GM19324 (cell line): ENCODE measurements at regions not wholly inside any gene's neighbourhood (a gene's known extent, or its start where the extent isn't known, plus 50 kb on each side); places are given as distances from the start of the nearest gene placed in this dataset.

Experiments used
- ATAC-seq: cut with Tn5 transposase; IDR thresholded peaks from one replicate; pipeline ENCODE4 v1.9.1; 2021; ENCODE audit warnings: mild to moderate bottlenecking, moderate library complexity; ENCODE audit not compliant: unreplicated experiment, low FRiP score

GRCh38 chr2:104774631-104775030 is 79.3 kb upstream of the POU3F3 start:
- no peak for ATAC-seq

GRCh38 chr2:104777721-104778120 is 76.2 kb upstream of the POU3F3 start:
- no peak for ATAC-seq

GRCh38 chr2:104781151-104781550 is 72.8 kb upstream of the POU3F3 start:
- no peak for ATAC-seq

GRCh38 chr2:104784264-104784663 is 69.7 kb upstream of the POU3F3 start:
- no peak for ATAC-seq

- ATAC-seq: no peak
These were observed 67.7 kb upstream of the POU3F3 start for GRCh38 chr2:104786204-104786603.

GRCh38 chr2:104786821-104787220 is 67.1 kb upstream of the POU3F3 start:
- no peak for ATAC-seq

GRCh38 chr2:104787298-104788065 is 66.4 kb upstream of the POU3F3 start:
- no peak for ATAC-seq

GRCh38 chr2:104788742-104789455 is 65.0 kb upstream of the POU3F3 start:
- no peak for ATAC-seq

GRCh38 chr2:104790100-104790811 is 63.7 kb upstream of the POU3F3 start:
- no peak for ATAC-seq

- no peak for ATAC-seq
These were observed 62.9 kb upstream of the POU3F3 start for GRCh38 chr2:104790901-104791495.

GRCh38 chr2:104793966-104794365 is 59.9 kb upstream of the POU3F3 start:
- ATAC-seq: no peak

- no peak for ATAC-seq
These were observed 59.5 kb upstream of the POU3F3 start for GRCh38 chr2:104794441-104794840.
